Activated T-cell treated with anti-CD3 and anti-CD28 coated beads for 4 hours (primary cell): ENCODE measurements at regions not wholly inside any gene's neighbourhood (a gene's known extent, or its start where the extent isn't known, plus 50 kb on each side); places are given as distances from the start of the nearest gene placed in this dataset.
"Not testable (repeated sequence)": the region's sequence is repeated elsewhere in the genome, so short reads cannot be mapped to it uniquely, and the experiment has no call there.

Experiments used
- DNase-seq: peaks from one replicate; pipeline ENCODE4 v3.0.0-alpha.2; 2020

DNA sequence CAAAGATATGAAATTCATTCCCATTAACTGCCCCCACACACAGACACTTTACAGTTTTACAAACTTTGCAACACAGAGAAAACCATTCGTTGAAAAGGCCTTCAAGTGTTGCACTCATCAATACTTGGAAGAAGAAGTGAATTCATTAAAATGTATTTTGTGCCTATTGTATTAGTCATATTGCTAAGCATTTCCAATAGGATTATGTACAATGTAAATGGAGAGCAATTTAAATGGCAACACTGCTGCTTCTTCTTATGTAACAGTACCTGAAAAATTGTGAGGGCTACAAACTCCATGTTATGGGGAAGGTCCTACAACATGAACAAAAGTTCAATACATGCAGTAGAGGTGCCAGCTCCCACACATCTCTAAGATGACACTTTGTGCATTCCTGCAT, 209.3 kb upstream of the POGK start:
- DNase-seq, result no peak

DNA sequence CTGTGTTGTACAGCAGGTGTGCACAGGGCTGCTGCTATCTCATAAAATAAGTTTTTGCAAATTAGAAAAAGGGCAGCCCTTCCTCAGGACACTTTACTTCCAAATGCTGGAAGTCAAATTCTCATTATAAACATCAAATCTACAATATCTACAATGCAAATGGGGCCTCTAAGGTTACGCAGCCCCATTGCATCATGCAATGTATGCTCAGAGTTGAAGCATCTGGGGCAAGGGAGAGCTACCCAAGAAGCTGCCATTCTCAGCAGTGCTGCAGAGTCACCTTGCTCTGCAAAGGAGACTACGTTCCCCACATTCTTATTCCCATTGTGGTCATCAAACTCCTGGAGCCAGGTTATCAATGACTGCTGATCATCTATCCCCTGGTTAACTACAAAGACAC, 208.9 kb upstream of the POGK start:
- DNase-seq, result no peak

DNA sequence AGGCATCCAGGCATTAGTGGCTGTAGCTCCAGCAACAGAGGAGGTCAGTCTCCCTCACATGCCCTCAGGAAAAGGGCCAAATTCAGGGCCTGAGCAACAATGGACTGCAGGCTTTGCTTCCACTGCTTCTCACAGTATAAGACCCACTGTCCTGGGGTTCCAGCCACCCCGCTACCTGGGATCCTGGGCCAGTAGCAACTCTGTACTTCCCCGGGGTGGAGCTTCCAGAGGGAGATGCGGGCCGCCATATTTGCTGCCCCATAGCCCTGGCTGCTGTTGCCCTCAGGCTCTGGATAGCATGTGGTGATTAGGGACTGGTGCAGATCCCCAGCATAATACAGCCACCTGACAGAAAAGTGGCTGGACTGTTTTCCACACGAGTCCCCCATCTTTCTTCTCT, 201.1 kb upstream of the POGK start:
- no peak for DNase-seq

DNA sequence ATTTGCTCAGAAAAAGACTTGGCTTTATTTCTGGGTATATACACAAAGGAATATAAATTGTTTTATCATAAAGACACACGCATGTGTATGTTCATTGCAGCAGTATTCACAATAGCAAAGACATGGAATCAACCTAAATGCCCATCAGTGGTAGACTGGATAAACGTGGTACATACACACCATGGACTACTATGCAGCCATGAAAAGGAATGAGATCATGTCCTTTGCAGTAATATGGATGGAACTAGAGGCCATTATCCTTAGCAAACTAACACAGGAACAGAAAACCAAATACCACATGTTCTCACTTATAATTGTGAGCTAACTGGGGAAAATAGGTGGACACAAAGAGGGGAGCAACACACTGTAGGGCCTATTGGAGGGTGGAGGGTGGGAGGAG, 182.0 kb upstream of the POGK start:
- DNase-seq, result not testable (repeated sequence)

DNA sequence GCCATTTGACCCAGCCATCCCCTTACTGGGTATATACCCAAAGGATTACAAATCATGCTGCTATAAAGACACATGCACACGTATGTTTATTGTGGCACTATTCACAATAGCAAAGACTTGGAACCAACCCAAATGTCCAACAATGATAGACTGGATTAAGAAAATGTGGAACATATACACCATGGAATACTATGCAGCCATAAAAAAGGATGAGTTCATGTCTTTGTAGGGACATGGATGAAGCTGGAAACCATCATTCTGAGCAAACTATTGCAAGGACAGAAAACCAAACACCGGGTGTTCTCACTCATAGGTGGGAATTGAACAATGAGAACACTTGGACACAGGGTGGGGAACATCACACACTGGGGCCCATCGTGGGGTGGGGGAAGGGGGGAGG, 172.5 kb upstream of the POGK start:
- DNase-seq, result not testable (repeated sequence)

DNA sequence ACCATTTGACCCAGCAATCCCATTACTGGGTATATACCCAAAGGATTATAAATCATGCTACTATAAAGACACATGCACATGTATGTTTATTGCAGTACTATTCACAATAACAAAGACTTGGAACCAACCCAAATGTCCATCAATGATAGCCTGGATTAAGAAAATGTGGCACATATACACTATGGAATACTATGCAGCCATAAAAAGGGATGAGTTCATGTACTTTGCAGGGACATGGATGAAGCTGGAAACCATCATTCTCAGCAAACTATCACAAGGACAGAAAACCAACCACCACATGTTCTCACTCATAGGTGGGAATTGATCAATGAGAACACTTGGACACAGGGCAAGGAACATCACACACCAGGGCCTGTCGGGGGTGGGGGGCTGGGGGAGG, 171.7 kb upstream of the POGK start:
- not testable (repeated sequence) for DNase-seq

DNA sequence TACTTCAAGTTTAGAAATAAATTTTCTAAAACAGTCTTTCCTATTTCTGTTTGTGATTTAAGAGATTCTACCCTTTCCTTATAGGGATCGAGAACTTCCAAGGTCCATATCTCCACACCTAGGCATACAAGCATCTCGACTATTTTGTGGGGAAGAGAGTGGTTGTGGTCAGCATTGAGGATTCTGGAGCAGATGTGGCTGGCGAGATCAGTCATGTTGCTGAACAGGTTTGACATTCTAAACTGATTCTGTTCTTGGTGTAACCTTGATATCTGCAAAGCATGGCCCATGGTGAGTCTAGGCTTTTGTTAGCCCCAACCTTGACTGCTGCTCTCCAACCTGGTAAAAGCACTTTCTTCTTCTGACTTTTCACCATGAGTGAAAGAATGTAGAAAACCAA, 167.6 kb upstream of the POGK start:
- no peak for DNase-seq

DNA sequence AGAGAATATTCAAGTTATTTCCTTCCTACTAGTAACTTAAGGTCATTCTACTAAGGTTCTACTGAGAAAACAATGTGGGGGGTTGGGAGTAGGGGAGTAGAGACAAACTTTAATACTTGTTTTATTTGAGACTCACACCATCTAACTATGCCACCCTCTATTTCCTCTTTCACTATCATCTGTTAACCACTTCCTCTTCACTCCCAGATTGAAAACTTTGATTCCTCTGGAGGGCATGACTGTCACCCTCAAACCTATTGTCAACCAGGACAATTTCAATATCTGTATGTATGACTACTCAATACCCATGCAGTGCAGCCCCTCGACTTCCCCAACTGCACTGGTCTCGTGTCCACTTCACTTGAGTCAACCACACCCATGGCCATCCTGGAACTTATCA, 165.6 kb upstream of the POGK start:
- no peak for DNase-seq

DNA sequence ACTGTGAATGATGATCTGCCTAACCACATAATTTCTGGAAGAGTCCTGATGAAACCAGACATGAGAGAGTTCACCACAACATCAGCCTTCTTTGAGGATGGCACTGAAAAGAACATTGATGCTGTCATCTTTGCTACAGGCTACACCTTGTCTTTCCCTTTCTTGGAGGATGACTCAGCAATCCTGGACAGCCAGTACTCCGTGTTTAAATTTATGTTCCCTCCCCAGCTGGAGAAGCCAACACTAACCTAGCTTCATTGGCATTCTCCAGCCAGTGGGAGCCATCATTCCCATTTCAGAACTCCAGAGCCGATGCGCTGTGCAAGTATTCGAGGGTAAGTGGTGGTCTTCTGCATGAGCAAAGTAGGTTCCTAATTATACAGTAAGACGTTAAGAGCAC, 164.1 kb upstream of the POGK start:
- DNase-seq, result no peak

DNA sequence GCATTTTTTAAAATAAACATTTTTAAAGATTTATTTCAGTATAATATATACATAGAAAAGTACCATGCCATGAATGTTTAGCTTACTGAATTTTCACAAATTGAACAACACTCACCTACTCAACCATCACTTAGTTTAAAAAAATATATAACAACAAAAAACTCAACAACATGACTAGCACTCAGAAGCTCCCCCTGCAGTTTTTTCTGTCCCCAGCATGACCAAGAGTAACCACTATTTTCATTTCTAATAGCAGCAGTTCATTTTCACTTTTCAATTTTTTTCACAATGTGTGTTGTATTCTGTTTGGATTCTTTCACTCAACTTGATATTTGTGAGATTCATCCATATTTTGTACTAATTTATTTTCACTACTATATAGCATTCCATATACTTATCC, 162.3 kb upstream of the POGK start:
- DNase-seq, result no peak

DNA sequence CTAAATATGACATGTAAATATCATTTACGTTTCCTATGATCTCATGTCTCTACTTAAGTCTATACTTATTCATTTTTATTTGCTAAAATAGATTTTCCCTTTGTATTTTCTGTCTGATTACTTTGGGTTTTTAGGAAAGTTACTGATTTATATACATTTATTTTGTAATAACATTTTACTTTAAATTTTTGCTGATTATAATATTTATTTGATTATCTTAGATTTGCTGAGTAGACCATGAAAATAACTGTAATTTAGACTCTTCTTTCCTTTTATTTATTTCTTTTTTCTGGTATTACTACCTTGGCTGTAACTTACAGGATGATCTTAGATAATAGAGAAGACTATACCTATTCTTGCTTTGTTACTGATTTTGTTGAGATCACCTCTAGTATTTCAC, 159.9 kb upstream of the POGK start:
- DNase-seq, result no peak

DNA sequence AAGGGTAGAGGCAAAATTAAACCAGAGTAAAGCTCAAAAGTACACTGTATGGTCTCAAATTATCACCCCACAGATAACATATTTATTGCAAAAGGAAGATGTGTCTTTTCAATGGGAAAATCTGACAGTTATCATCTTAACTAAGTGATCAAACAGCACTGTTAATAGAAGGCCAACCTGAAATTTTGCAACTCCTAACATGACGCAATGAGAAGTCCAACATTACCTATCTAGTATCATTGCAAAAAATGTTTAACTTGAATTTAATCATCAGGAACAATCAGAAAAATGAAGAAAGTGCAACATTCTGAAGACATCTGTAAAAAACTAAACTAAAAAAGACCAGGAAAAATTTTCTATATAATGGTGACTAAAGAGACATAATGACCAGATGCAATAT, 156.7 kb upstream of the POGK start:
- DNase-seq, result no peak

DNA sequence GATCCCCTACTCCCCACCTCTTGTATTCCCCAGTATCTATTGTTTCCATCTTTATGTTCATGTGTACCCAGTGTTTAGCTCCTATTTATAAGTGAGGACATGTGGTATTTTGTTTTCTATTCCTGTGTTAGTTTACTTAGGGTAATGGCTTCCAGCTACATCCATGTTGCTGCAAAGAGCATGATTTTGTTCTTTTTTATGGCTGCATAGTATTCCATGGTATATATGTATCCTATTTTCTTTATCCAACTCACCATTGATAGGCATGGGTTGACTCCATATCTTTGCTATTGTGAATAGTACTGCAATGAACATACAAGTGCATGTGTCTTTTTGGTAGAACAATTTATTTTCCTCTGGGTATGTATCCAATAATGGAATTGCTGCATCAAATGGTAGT, 154.6 kb upstream of the POGK start:
- DNase-seq, result not testable (repeated sequence)

DNA sequence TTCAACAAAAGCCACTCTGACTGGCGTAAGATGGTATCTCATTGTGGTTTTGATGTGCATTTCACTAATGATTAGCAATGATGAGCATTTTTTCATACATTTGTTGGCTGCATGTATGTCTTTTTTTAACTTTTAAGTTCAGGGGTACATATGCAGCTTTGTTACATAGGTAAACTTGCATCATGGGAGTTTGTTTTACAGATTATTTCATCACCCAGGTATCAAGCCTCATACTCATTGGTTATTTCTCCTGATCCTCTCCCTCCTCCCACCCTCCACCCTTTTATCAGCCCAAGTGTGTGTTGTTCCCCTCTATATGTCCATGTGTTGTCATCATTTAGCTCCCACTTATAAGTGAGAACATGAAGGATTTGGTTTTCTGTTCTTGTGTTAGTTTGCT, 154.1 kb upstream of the POGK start:
- no peak for DNase-seq

DNA sequence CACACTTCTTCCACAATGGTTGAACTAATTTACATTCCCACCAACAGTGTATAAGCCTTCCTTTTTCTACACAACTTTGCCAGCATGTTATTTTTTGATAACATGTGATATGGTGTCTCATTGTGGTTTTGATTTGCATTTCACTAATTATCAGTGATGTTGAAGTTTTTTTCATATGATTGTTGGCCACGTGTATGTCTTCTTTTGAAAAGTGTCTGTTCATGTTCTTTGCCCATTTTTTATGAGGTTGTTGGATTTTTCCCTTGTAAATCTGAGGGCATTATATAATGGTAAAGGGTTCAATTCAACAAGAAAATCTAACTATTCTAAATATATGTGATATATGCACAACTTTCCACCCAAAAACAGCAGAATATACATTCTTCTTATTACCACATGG, 153.4 kb upstream of the POGK start:
- DNase-seq, result not testable (repeated sequence)

DNA sequence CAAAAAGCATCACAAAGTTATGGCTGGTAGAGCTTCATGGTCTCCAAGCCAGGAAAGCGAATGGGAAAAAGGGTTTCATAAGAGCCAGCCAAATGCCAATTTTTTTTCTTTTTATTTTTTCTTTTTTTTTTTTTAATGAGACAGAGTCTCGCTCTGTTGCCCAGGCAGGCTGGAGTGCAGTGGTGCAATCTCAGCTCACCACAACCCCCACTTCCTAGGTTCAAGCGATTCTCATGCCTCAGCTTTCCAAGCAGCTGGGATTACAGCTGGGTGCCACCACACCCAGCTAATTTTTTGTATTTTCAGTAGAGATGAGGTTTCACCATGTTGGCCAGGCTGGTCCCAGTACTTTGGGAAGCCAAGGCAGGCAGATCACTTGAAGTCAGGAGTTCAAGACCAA, 148.7 kb upstream of the POGK start:
- DNase-seq, result not testable (repeated sequence)

DNA sequence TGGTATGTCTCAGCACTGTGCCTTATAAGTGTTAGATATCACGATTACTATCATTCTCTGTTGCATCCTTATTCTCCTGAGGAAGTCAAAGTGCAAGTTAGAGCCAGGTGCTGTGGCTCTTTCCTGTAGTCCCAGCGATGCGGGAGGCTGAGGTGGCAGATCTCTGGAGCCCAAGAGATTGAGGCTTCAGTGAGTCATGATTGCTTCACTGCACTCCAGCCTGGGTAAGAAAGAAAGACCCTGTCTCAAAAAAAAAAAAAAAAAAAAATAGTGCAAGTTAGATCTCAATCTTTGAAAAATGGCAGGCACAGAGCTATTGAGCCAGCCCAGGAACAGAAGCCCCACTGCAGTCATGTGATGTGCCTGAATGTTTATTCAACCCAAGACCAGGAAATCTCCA, 147.8 kb upstream of the POGK start:
- DNase-seq, result no peak

DNA sequence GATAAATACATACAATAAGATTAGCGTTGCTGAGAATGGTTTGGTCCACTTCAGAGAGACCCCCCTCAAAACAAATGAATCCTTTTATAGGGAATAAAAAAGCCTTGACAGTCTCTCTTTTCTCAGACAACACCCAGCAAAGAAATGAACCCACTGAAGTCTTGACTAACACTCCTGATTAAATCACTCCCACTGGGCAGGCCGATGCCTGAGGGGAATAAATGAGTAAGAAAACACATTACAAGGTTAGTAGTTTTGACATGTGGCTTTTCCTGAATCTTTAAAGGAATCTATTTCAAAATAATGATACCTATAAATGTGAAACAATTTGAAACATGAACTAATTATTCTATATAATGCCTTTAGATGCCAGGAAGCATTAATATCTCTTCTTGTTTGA, 146.9 kb upstream of the POGK start:
- DNase-seq, result no peak

DNA sequence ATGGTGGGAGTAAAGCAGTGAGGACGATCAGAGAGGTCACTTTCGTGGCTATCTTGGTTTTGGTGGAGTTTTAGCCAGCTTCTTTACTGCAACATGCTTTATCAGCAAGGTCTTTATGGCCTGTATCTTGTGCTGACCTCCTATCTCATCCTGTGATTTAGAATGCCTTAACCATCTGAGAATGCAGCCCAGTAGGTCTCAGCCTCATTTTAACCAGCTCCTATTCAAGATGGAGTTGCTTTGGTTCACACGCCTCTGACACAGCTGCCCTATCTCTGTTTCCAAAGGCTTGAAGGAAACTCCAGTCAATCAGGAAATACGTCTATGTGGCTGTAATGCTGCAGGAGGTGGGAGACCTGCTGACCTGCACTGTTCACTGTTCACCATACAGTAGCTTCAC, 146.1 kb upstream of the POGK start:
- no peak for DNase-seq

DNA sequence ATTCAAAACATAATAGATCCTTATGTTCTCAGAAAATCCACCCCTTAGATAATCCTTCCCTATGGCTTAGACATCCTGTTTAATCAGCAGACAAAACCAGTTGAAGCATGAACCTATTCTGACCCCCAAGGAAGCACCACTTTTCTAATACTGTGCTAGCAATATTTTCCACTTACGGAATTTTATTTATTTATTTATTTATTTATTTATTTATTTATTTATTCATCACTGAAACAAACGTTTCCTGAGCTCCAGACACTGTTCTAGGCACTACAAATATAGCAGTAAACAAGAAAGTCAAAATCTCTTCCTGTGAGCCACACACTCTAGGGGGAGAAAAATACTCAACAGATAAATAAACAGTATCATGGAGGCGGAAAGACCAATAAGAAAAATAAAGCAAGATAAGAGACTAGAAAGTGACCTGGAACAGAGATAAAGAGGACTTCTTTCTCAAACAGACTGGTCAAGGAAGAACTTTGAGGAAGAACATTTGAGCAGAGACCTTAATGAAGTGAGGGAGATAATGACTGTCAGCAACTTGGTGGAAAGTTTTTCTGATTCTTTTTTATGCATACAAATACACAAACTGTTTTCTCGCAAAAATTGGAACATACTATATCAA, 145.5 kb upstream of the POGK start:
- DNase-seq, result no peak

DNA sequence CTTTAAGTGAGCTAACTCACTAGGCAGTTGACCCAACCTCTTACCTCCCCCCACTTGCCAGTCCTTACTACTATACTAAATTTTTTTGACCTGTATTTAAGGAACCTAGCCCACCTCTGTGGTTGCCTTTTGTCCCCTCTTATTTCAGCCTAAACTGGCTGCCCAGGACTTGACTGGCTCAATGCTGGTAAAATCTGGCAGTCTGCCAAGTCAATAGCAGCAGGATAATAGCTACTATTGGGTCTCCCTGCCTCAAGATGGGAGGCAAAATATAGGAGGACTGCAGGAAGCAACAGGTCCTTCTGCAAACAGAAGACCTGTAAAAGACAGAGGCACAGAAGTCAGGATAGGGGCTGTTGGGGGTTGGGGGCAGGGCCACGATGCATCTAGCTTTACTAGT, 144.2 kb upstream of the POGK start:
- no peak for DNase-seq

DNA sequence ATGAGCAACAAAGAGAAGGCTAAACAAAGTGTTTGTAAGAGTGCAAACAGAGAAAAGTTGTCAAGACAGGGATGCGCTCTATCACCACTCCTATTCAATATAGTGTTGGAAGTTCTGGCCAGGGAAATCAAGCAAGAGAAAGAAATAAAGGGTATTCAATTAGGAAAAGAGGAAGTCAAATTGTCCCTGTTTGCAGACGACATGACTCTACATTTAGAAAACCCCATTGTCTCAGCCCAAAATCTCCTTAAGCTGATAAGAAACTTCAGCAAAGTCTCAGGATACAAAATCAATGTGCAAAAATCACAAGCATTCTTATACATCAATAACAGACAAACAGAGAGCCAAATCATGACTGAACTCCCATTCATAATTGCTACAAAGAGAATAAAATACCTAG, 143.4 kb upstream of the POGK start:
- DNase-seq, result not testable (repeated sequence)

DNA sequence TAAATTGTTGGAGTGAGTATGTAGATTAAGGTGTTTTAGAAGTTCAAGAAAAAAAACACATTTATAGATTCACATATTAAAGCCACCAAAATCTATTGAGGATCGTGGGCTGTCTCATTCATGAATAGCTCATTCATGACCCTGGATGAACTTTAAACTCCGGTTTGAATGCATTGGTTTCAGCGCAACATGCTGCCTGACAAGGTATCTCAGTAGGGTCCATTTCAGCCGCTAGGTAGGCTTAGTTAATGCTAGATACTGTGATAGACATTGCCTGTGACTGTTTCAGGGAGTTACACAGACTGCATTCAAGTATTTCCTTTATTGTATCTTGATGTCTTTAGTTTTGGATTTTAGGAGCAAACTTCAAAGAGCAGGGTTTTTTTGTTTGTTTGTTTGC, 140.5 kb upstream of the POGK start:
- DNase-seq, result no peak

DNA sequence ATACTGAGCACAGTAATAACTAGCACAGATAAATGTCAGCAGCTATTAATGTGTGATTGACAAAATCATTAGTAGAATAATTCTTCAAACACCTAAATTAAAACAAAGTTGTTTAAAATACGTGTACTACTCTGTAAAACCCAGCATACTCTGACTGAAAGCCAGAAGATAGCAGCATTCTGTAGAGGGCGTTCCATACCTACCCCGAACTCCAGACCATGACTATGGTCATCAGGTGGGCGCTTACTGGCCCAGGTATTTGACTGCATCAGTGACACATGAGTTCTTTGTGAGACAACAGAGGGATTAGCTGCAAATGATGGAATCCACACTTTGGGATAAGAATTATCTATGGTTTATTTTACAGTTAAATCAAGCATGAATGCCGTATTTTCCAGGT, 139.7 kb upstream of the POGK start:
- DNase-seq, result no peak

DNA sequence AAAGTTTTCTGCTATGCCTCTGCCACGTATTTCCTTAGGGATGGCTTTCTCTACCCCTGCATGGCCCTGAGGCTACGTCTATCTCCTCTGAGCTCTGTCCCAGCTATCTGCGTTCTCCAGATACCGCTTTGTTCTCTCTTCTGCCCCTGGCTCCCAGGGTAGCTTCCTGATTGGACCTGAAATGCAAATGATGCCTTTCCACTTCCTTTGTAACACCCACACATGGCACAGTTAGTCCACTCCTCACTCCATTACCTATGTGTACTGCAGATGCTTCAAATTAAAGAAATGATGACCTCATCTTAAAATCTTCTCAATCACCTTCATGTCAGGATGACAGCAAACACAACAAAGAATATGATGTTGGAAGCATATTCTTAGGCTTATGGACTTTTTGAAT, 138.6 kb upstream of the POGK start:
- DNase-seq, result no peak

DNA sequence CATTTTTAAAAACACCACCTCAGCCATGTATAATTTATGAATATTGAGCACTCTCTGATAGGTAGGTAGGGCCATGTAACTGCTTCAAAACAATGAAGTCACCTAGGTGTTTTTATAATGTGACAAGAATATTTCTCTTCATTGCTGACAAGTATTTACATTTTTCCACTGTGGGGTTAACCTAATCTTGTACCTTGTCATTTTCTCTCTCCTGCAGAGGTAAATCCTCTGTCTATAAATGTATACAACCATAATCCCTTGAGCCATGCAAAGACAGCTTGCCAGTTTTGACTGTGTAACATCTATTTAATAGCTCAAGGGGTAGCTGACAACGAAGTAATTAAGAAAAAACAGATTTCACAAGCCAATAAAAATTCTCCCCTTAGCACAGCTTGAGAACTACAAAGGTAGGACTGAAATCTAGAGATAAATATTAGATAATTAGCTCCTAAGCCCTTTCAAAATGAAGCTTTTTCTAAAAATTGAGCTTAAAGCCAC, 137.6 kb upstream of the POGK start:
- no peak for DNase-seq
